Endothelial cell of umbilical vein (primary cell): ENCODE measurements at regions not wholly inside any gene's neighbourhood (a gene's known extent, or its start where the extent isn't known, plus 50 kb on each side); places are given as distances from the start of the nearest gene placed in this dataset.
"Not testable (repeated sequence)": the region's sequence is repeated elsewhere in the genome, so short reads cannot be mapped to it uniquely, and the experiment has no call there.

Experiments
- BruUV-seq: library from RNA; stranded (reverse); fragments of 400-500 nt; replicated peaks from 2 replicates; lab custom pipeline; 2021; lab: Mats Ljungman, UMichigan
- CTCF ChIA-PET: fragments of 300-600, 350-600 bp; sonication (Branson Sonifier 250); formaldehyde crosslinking; loops from one replicate; lab custom pipeline; 2021; ENCODE audit warnings: antibody characterized with exemption, inconsistent platforms; lab: Charles Lee
- POLR2A ChIA-PET: fragments of 300-600, 350-600 bp; sonication (Branson Sonifier 250); formaldehyde crosslinking; loops from one replicate; lab custom pipeline; 2021; ENCODE audit warnings: antibody characterized with exemption, inconsistent platforms; lab: Charles Lee
- DNase-seq: peaks from one replicate; pipeline ENCODE4 v3.0.0-alpha.2; 2011; ENCODE audit warnings: low read depth, low spot score
- FAIRE-seq: peaks from 2 replicates; lab custom pipeline; 2011; peaks lifted over from hg19 to GRCh38; lab: Jason Lieb, UNC
- H2AFZ ChIP-seq: 2 replicates; pipeline ENCODE4 v1.6.0; 2012; ENCODE audit warnings: low read depth, low read length, control low read depth, inconsistent platforms
- H3K27ac ChIP-seq: 2 replicates; pipeline ENCODE4 v1.5.1; 2011; ENCODE audit warnings: low read depth, mild to moderate bottlenecking, control low read depth, low read length, moderate library complexity; ENCODE audit not compliant: insufficient read depth
- H3K27me3 ChIP-seq, 2 experiments: 2 replicates each; pipeline versions ENCODE4 v1.6.0 to v1.6.1; 2011; ENCODE audit warnings: low read length in 2 of 2, mixed read lengths in 1 of 2; ENCODE audit not compliant: control insufficient read depth in 2 of 2, insufficient read depth in 2 of 2
- H3K36me3 ChIP-seq, 2 experiments: 2 replicates in 1 of 2; 3 replicates in 1 of 2; pipeline ENCODE4 v1.5.1; 2011; ENCODE audit warnings: low read length in 2 of 2, mild to moderate bottlenecking in 1 of 2, moderate library complexity in 1 of 2; ENCODE audit not compliant: control insufficient read depth in 2 of 2, insufficient read depth in 2 of 2; ENCODE audit errors: extremely low read depth in 1 of 2
- H3K4me1 ChIP-seq: 3 replicates; pipeline ENCODE4 v1.5.1; 2011; ENCODE audit warnings: mild to moderate bottlenecking, low read length; ENCODE audit not compliant: control insufficient read depth, insufficient read depth; ENCODE audit errors: extremely low read depth
- H3K4me2 ChIP-seq: 2 replicates; pipeline ENCODE4 v1.6.1; 2011; ENCODE audit warnings: low read length, control low read depth, mixed read lengths; ENCODE audit not compliant: insufficient read depth
- H3K4me3 ChIP-seq, 3 experiments: fragments of 200-600 bp in 1 of 3; sonication (generic), shearing (Covaris generic) in 1 of 3; replicated peaks in 1 of 3; 2 replicates each; pipeline ENCODE4 v1.5.1; 2011 to 2016; ENCODE audit warnings: control low read depth in 3 of 3, low read length in 3 of 3, mild to moderate bottlenecking in 2 of 3, inconsistent platforms in 1 of 3, low read depth in 1 of 3, moderate library complexity in 1 of 3; ENCODE audit not compliant: insufficient read depth in 1 of 3
- H3K79me2 ChIP-seq: 2 replicates; pipeline ENCODE4 v1.6.0; 2012; ENCODE audit warnings: low read length, inconsistent platforms; ENCODE audit not compliant: control insufficient read depth, insufficient read depth
- H3K9ac ChIP-seq: replicated peaks from 2 replicates; pipeline ENCODE3; 2011; ENCODE audit warnings: low read length, control low read depth; ENCODE audit not compliant: insufficient read depth; ENCODE audit errors: extremely low read depth
- H3K9me1 ChIP-seq: replicated peaks from 3 replicates; pipeline ENCODE4 v1.6.0; 2011; ENCODE audit warnings: mild to moderate bottlenecking, low read length; ENCODE audit not compliant: control insufficient read depth, insufficient read depth; ENCODE audit errors: extremely low read depth
- H3K9me3 ChIP-seq: replicated peaks from 2 replicates; pipeline ENCODE4 v1.5.1; 2012; ENCODE audit warnings: low read length, inconsistent platforms; ENCODE audit not compliant: control insufficient read depth, insufficient read depth
- H4K20me1 ChIP-seq: replicated peaks from 2 replicates; pipeline ENCODE3; 2011; ENCODE audit warnings: mild to moderate bottlenecking, low read length; ENCODE audit not compliant: control insufficient read depth, insufficient read depth; ENCODE audit errors: extremely low read depth
- dilution Hi-C: fragments of 300-500 bp; cut with MboI; formaldehyde crosslinking; loops from one replicate; pipeline ENCODE4 v1.15.0; 2019; ENCODE audit warnings: low sequenced_read_pairs; ENCODE audit not compliant: extremely low pct_ligation_motif_present
- intact Hi-C: fragments of 100-400 bp; cut with micrococcal nuclease; formaldehyde crosslinking; loops from one replicate; pipeline ENCODE4 v1.10.0; 2022

GRCh38 chr1:83440021-83440420, 558.9 kb downstream of the TTLL7 start:
- dilution Hi-C loops, H4K20me1 ChIP-seq, H3K79me2 ChIP-seq, H3K9me1 ChIP-seq, POLR2A ChIA-PET, H2AFZ ChIP-seq, H3K4me2 ChIP-seq, H3K4me1 ChIP-seq, H3K36me3 ChIP-seq, H3K27ac ChIP-seq, CTCF ChIA-PET, H3K9me3 ChIP-seq, H3K27me3 ChIP-seq, H3K9ac ChIP-seq, H3K4me3 ChIP-seq, DNase-seq, BruUV-seq, intact Hi-C loops: not testable (repeated sequence)
- FAIRE-seq, result peak; percentile 33

DNA sequence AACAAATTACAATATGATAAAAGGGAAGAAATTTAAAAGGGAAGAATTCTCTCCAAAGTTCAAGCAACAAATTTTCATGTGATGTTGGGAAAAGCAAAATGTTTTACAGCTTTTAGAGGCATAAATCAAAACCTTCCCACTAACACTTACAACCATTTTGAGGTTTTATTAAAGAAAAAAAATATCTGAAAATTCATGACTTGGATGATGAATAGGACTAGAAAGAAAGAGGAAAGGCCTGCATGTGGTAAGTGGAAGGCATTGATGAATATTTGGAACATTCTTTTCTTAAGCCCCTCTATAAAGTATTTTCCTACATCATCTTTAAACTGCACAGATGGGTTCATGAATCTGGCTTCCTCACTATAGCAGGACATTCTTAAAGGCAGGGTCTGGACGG, 560.6 kb downstream of the TTLL7 start:
- BruUV-seq, H3K9me3 ChIP-seq, H3K36me3 ChIP-seq, H3K9me1 ChIP-seq, H3K27me3 ChIP-seq, H3K27ac ChIP-seq, dilution Hi-C loops, intact Hi-C loops, H3K4me2 ChIP-seq, H3K4me1 ChIP-seq, H3K9ac ChIP-seq, H3K4me3 ChIP-seq, POLR2A ChIA-PET, CTCF ChIA-PET, H3K79me2 ChIP-seq, FAIRE-seq, DNase-seq, H2AFZ ChIP-seq, H4K20me1 ChIP-seq: not testable (repeated sequence)

DNA sequence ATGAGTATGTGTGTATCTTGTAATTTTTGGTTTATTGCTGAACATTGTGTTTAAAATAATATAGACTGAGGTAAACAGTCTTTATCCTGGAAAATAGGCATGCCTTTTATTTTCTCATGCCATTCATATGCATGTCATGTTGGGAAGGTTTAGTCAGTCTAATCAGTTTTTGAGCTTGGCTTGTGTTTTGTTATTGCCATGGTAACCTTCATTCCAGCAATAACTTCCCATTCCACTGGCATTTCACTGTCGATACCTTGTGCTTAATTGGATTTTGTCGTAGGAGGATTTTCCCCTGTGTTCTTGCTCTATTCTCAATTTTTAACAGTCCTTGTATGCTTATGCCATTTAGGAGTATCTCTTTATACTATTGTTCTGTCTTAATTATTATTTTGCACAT, 563.6 kb downstream of the TTLL7 start:
- H3K79me2 ChIP-seq, H3K9me3 ChIP-seq, H2AFZ ChIP-seq, intact Hi-C loops, H3K27me3 ChIP-seq, H4K20me1 ChIP-seq, H3K4me1 ChIP-seq, DNase-seq, dilution Hi-C loops, FAIRE-seq, H3K9me1 ChIP-seq, POLR2A ChIA-PET, H3K9ac ChIP-seq, H3K36me3 ChIP-seq, H3K4me3 ChIP-seq, H3K4me2 ChIP-seq, CTCF ChIA-PET, H3K27ac ChIP-seq, BruUV-seq: not testable (repeated sequence)

GRCh38 chr1:83427566-83427965, 571.4 kb downstream of the TTLL7 start:
- BruUV-seq, FAIRE-seq, CTCF ChIA-PET, H3K4me2 ChIP-seq, H3K9me1 ChIP-seq, H3K4me1 ChIP-seq, H3K9ac ChIP-seq, H4K20me1 ChIP-seq, DNase-seq, H3K4me3 ChIP-seq, H3K36me3 ChIP-seq, intact Hi-C loops, H3K27ac ChIP-seq, H3K79me2 ChIP-seq, POLR2A ChIA-PET, H2AFZ ChIP-seq, H3K27me3 ChIP-seq, H3K9me3 ChIP-seq, dilution Hi-C loops: not testable (repeated sequence)
